A673 (cell line): ENCODE measurements at regions not wholly inside any gene's neighbourhood (a gene's known extent, or its start where the extent isn't known, plus 50 kb on each side); places are given as distances from the start of the nearest gene placed in this dataset.

Source experiments
- BruUV-seq: library from RNA; stranded (reverse); fragments of 400-500 nt; replicated peaks from 2 replicates; lab custom pipeline; 2021; lab: Mats Ljungman, UMichigan
- CTCF ChIA-PET: fragments of 300-600 bp; sonication (Branson Sonifier 250); formaldehyde crosslinking; loops from one replicate; lab custom pipeline; 2022; ENCODE audit warnings: antibody characterized with exemption; lab: Charles Lee
- POLR2A ChIA-PET: fragments of 300-600 bp; sonication (Branson Sonifier 250); formaldehyde crosslinking; loops from one replicate; lab custom pipeline; 2022; ENCODE audit warnings: antibody characterized with exemption; ENCODE audit not compliant: low non-redundant PET; lab: Charles Lee
- DNase-seq: peaks from one replicate; pipeline ENCODE4 v3.0.0-alpha.2; 2015; ENCODE audit warnings: low spot score
- H3K27ac ChIP-seq: fragments of 200-600 bp; sonication (generic); 2 replicates; pipeline ENCODE4 v1.5.1; 2016; ENCODE audit warnings: mixed run types, low read depth, mild to moderate bottlenecking, mixed read lengths, antibody characterized with exemption, low read length; ENCODE audit not compliant: poor library complexity, severe bottlenecking
- H3K27me3 ChIP-seq: fragments of 200-600 bp; sonication (generic); replicated peaks from 2 replicates; pipeline ENCODE4 v1.6.1; 2017; ENCODE audit warnings: mixed run types, low read depth, mild to moderate bottlenecking, mixed read lengths, antibody characterized with exemption, low read length; ENCODE audit not compliant: insufficient read depth, poor library complexity
- H3K36me3 ChIP-seq: fragments of 200-600 bp; sonication (generic); 2 replicates; pipeline ENCODE4 v1.6.1; 2016; ENCODE audit warnings: mixed run types, mild to moderate bottlenecking, mixed read lengths, antibody characterized with exemption, low read length; ENCODE audit not compliant: insufficient read depth, poor library complexity, severe bottlenecking
- H3K4me1 ChIP-seq: fragments of 200-600 bp; sonication (generic); 2 replicates; pipeline ENCODE4 v1.6.1; 2017; ENCODE audit warnings: mixed run types, mild to moderate bottlenecking, mixed read lengths, antibody characterized with exemption, low read length; ENCODE audit not compliant: insufficient read depth, poor library complexity, severe bottlenecking
- H3K4me3 ChIP-seq: fragments of 200-600 bp; sonication (generic); 2 replicates; pipeline ENCODE4 v1.5.1; 2016; ENCODE audit warnings: low read depth, mixed run types, mild to moderate bottlenecking, mixed read lengths, low read length; ENCODE audit not compliant: poor library complexity, severe bottlenecking
- H3K9me3 ChIP-seq: fragments of 200-600 bp; sonication (generic); 2 replicates; pipeline ENCODE4 v1.6.1; 2016; ENCODE audit warnings: mixed run types, low read depth, mild to moderate bottlenecking, mixed read lengths, antibody characterized with exemption, low read length; ENCODE audit not compliant: poor library complexity, severe bottlenecking
- EZH2 ChIP-seq: fragments of 200-600 bp; sonication (generic); IDR thresholded peaks from 2 replicates; pipeline ENCODE4 v1.6.1; 2017; ENCODE audit warnings: borderline replicate concordance, low read depth, mild to moderate bottlenecking, mixed read lengths, antibody characterized with exemption, low read length; ENCODE audit not compliant: poor library complexity, severe bottlenecking
- intact Hi-C: fragments of 100-400 bp; cut with micrococcal nuclease; formaldehyde crosslinking; loops from one replicate; pipeline ENCODE4 v1.10.0; 2022; ENCODE audit not compliant: unreplicated experiment
- TF ChIP-seq, protein P1 (sequence below): fragments of 300-800, 200-600 bp; sonication (generic); conservative IDR thresholded peaks from 2 replicates; pipeline ENCODE4 v1.5.1; 2017; ENCODE audit warnings: low read depth, mild to moderate bottlenecking, antibody characterized with exemption, low read length, moderate library complexity, mixed read lengths

- no peaks in the 10 kb centered on the region for H3K4me1 ChIP-seq
- H3K36me3 ChIP-seq, result no peaks in the 10 kb centered on the region
- BruUV-seq, result no TSS peak
- DNase-seq, result no peak
- ChIA-PET POLR2A (no interaction called here), CTCF (no interaction called here)
- H3K27me3 ChIP-seq, result no peaks in the 10 kb centered on the region
- H3K4me3 ChIP-seq, result no peak overlapping the region
- no peak overlapping the region for H3K27ac ChIP-seq
- no peak for TF ChIP-seq EZH2
- TF ChIP-seq, protein P1, sequence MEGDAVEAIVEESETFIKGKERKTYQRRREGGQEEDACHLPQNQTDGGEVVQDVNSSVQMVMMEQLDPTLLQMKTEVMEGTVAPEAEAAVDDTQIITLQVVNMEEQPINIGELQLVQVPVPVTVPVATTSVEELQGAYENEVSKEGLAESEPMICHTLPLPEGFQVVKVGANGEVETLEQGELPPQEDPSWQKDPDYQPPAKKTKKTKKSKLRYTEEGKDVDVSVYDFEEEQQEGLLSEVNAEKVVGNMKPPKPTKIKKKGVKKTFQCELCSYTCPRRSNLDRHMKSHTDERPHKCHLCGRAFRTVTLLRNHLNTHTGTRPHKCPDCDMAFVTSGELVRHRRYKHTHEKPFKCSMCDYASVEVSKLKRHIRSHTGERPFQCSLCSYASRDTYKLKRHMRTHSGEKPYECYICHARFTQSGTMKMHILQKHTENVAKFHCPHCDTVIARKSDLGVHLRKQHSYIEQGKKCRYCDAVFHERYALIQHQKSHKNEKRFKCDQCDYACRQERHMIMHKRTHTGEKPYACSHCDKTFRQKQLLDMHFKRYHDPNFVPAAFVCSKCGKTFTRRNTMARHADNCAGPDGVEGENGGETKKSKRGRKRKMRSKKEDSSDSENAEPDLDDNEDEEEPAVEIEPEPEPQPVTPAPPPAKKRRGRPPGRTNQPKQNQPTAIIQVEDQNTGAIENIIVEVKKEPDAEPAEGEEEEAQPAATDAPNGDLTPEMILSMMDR, result no peak
- no peaks in the 10 kb centered on the region for H3K9me3 ChIP-seq
- intact Hi-C loops, result no loop called here
These were observed 144.0 kb downstream of the SPTSSA start for GRCh38 chr14:34318014-34318413.

DNA sequence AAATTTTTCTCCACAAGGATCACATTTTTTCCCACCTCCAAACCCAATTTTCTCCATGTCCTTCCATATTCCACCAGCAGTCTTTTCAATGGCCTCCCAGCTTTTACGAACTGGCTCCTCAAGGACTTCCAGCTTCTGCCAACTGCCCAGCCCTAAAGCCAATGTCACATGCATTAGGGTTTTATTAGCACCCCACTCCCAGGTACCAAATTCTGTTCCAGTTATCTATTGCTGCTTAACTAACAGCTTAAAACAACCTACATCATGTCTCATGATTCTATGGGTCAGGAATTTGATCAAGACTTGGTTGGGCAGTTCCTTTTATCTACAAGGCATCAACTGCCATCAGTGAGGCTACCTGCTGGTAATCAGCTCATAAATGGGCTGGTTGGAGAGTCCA is 151.3 kb downstream of the SPTSSA start:
- Histone ChIP-seq H3K27ac (no peak overlapping the region), H3K4me3 (no peak overlapping the region), H3K9me3 (no peaks in the 10 kb centered on the region), H3K4me1 (no peaks in the 10 kb centered on the region), H3K27me3 (no peaks in the 10 kb centered on the region), H3K36me3 (no peaks in the 10 kb centered on the region)
- ChIA-PET CTCF (interaction anchor here (0.6 kb wide), 1 partner anchor 1647 kb away, joined by 3 read pairs; no protein-coding TSS in a partner anchor), POLR2A (no interaction called here)
- BruUV-seq, result no TSS peak
- DNase-seq, result no peak
- intact Hi-C loops, result no loop called here
- TF ChIP-seq, protein P1, result no peak
- TF ChIP-seq EZH2, result no peak

DNA sequence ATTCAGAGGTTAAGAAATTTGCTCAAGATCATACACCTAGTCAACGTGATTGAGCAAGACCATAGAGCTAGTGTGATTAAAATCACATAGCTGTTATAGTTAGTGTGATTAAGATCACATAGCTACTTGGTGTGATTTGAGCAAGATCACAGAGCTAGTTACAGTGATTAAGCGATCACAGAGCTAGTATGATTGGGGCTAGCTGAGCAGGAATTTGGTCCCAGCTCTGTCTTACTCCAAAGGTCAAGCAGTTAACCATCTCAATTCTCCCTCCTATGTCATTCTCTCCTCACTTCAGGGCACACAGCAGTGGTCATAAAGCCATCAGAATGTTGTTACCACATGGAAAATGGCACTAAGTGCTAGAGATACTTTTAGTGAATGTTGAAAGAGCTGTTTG is 158.2 kb downstream of the SPTSSA start:
- CTCF ChIA-PET, result interaction anchor here (1.2 kb wide), 1 partner anchor 19 kb away, joined by 6 read pairs; no protein-coding TSS in a partner anchor
- TF ChIP-seq, protein P1, result no peak
- no peak for TF ChIP-seq EZH2
- DNase-seq, result no peak
- Histone ChIP-seq H3K27ac (no peak overlapping the region), H3K36me3 (no peaks in the 10 kb centered on the region), H3K9me3 (no peaks in the 10 kb centered on the region), H3K4me3 (no peak overlapping the region), H3K27me3 (no peaks in the 10 kb centered on the region), H3K4me1 (no peaks in the 10 kb centered on the region)
- POLR2A ChIA-PET, result no interaction called here
- no TSS peak for BruUV-seq
- intact Hi-C loops, result loop anchor here (5.0 kb wide), 1 partner anchor 1727 kb away; no protein-coding TSS in a partner anchor
